ENCODE measurements at regions not wholly inside any gene's neighbourhood (a gene's known extent, or its start where the extent isn't known, plus 50 kb on each side); places are given as distances from the start of the nearest gene placed in this dataset.

- H3K4me1 ChIP-seq (ENCODE audit: control insufficient read depth, insufficient read depth, low read length) = no peaks in the 10 kb centered on the region
- H3K9me3 ChIP-seq (ENCODE audit: control insufficient read depth, low read length) = no peaks in the 10 kb centered on the region
- no peak overlapping the region for H3K4me3 ChIP-seq (ENCODE audit: low read length)
- H3K27me3 Mint-ChIP-seq (ENCODE audit: insufficient read depth) = peaks cover under 1% of the 10 kb centered on the region
- H3K4me3 Mint-ChIP-seq = no peak overlapping the region
- H3K9ac ChIP-seq (ENCODE audit: extremely low read depth, low read length, poor library complexity, severe bottlenecking) = no peak overlapping the region
- no peaks in the 10 kb centered on the region for H3K36me3 ChIP-seq (ENCODE audit: control insufficient read depth, insufficient read depth, low read length)
- 82 to 85% methylated on average over 8 to 10 of the region's 10 CpGs for WGBS, 2 experiments (ENCODE audit: insufficient coverage in 1 of 2, insufficient read length in 1 of 2)
- H3K27ac ChIP-seq (ENCODE audit: low read depth, low read length) = no peak overlapping the region
- H3K4me1 Mint-ChIP-seq = peaks cover 13% of the 10 kb centered on the region
- no peak for DNase-seq
- H3K27me3 ChIP-seq (ENCODE audit: control insufficient read depth, insufficient read depth, low read length, poor library complexity, severe bottlenecking) = no peaks in the 10 kb centered on the region
- no peak for TF ChIP-seq CTCF (conservative IDR thresholded peaks at IDR 0.05)
- no peaks in the 10 kb centered on the region for H3K36me3 Mint-ChIP-seq (ENCODE audit: low read depth)
- no peaks in the 10 kb centered on the region for H3K9me3 Mint-ChIP-seq
- H3K27ac Mint-ChIP-seq = no peak overlapping the region
These were observed 75.6 kb downstream of the C1QL2 start for GRCh38 chr2:119082821-119083400.

- no peak for DNase-seq
- H3K4me1 ChIP-seq (ENCODE audit: control insufficient read depth, insufficient read depth, low read length) = no peaks in the 10 kb centered on the region
- H3K4me3 ChIP-seq (ENCODE audit: low read length) = no peak overlapping the region
- H3K27me3 ChIP-seq (ENCODE audit: control insufficient read depth, insufficient read depth, low read length, poor library complexity, severe bottlenecking) = no peaks in the 10 kb centered on the region
- Mint-ChIP-seq H3K4me1 (no peaks in the 10 kb centered on the region), H3K36me3 (ENCODE audit: low read depth) (no peaks in the 10 kb centered on the region), H3K9me3 (no peaks in the 10 kb centered on the region), H3K27ac (no peak overlapping the region), H3K4me3 (no peak overlapping the region), H3K27me3 (ENCODE audit: insufficient read depth) (peaks cover 5% of the 10 kb centered on the region)
- no peak overlapping the region for H3K27ac ChIP-seq (ENCODE audit: low read depth, low read length)
- 91 to 93% methylated on average over 2 to 3 of the region's 3 CpGs for WGBS, 2 experiments (ENCODE audit: insufficient coverage in 1 of 2, insufficient read length in 1 of 2)
- H3K9ac ChIP-seq (ENCODE audit: extremely low read depth, low read length, poor library complexity, severe bottlenecking) = no peak overlapping the region
- H3K9me3 ChIP-seq (ENCODE audit: control insufficient read depth, low read length) = no peaks in the 10 kb centered on the region
- TF ChIP-seq CTCF (conservative IDR thresholded peaks at IDR 0.05) = no peak
- no peaks in the 10 kb centered on the region for H3K36me3 ChIP-seq (ENCODE audit: control insufficient read depth, insufficient read depth, low read length)
These were observed 79.8 kb downstream of the C1QL2 start for GRCh38 chr2:119078796-119079195.

- Mint-ChIP-seq H3K4me1 (no peaks in the 10 kb centered on the region), H3K4me3 (no peak overlapping the region), H3K27me3 (ENCODE audit: insufficient read depth) (peaks cover 5% of the 10 kb centered on the region), H3K27ac (no peak overlapping the region), H3K9me3 (no peaks in the 10 kb centered on the region), H3K36me3 (ENCODE audit: low read depth) (no peaks in the 10 kb centered on the region)
- TF ChIP-seq CTCF (conservative IDR thresholded peaks at IDR 0.05) = no peak
- Histone ChIP-seq H3K36me3 (ENCODE audit: control insufficient read depth, insufficient read depth, low read length) (no peaks in the 10 kb centered on the region), H3K4me1 (ENCODE audit: control insufficient read depth, insufficient read depth, low read length) (no peaks in the 10 kb centered on the region), H3K9ac (ENCODE audit: extremely low read depth, low read length, poor library complexity, severe bottlenecking) (no peak overlapping the region), H3K27ac (ENCODE audit: low read depth, low read length) (no peak overlapping the region), H3K27me3 (ENCODE audit: control insufficient read depth, insufficient read depth, low read length, poor library complexity, severe bottlenecking) (no peaks in the 10 kb centered on the region), H3K9me3 (ENCODE audit: control insufficient read depth, low read length) (no peaks in the 10 kb centered on the region), H3K4me3 (ENCODE audit: low read length) (no peak overlapping the region)
- 83 to 86% methylated on average over 8 of the region's 8 CpGs for WGBS, 2 experiments (ENCODE audit: insufficient coverage in 1 of 2, insufficient read length in 1 of 2)
- DNase-seq = peak; percentile 27
These were observed 81.8 kb downstream of the C1QL2 start for GRCh38 chr2:119076713-119077112.
